A204.1 (cell line): ENCODE measurements at regions not wholly inside any gene's neighbourhood (a gene's known extent, or its start where the extent isn't known, plus 50 kb on each side); places are given as distances from the start of the nearest gene placed in this dataset.

Experiments
- FAIRE-seq: peaks from 2 replicates; lab custom pipeline; 2012; peaks lifted over from hg19 to GRCh38; lab: Jason Lieb, UNC

- no peak for FAIRE-seq
Observed at GRCh38 chr16:65494609-65495008, 372.7 kb upstream of the CDH11 start.

GRCh38 chr16:65494080-65494479 is 372.2 kb upstream of the CDH11 start:
- FAIRE-seq, result no peak

DNA sequence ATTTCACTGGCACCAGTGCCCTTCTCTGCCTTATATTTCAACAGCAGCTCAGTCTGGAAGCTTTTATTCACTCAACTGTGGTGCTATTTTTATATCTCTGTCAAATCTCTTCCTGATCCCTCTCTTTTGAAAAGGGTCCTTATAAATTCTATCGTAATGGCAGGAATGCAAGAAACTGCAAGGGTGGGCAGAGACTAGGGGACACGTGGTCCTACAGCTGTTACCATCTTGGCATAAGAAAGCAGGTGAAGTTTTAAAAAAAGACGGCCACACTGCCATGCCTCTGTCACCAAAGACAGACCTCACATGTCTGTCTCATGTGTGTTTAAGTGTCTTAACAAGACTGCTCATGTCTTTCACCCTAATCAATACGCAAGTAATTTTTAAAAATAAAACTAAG is 368.4 kb upstream of the CDH11 start:
- no peak for FAIRE-seq

DNA sequence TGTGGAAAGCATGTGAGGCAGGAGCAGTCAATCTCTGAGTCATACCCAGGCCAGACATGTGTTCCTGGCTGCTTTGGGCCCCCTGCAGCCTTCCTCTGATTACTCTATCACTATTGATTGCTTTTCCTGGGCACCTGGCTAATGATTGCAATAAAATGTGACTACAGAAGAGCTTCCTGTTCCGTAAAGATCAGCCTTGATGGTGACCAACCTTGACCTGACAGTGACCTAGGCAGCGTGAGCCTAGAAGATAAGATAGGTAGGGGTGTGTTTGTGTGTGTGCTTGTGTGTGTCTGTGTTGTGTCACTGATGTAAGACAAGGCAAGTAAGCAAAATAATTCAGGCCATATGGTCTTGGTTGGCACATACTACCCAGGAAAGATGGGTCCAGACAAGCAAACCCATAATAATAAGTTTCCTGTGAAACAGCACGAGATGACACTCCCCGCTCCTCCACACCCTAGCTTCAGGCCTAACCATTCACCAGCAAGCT is 367.7 kb upstream of the CDH11 start:
- no peak for FAIRE-seq

GRCh38 chr16:65487231-65487630 is 365.4 kb upstream of the CDH11 start:
- no peak for FAIRE-seq

- FAIRE-seq, result no peak
Observed at GRCh38 chr16:65481956-65482355, 360.1 kb upstream of the CDH11 start.

DNA sequence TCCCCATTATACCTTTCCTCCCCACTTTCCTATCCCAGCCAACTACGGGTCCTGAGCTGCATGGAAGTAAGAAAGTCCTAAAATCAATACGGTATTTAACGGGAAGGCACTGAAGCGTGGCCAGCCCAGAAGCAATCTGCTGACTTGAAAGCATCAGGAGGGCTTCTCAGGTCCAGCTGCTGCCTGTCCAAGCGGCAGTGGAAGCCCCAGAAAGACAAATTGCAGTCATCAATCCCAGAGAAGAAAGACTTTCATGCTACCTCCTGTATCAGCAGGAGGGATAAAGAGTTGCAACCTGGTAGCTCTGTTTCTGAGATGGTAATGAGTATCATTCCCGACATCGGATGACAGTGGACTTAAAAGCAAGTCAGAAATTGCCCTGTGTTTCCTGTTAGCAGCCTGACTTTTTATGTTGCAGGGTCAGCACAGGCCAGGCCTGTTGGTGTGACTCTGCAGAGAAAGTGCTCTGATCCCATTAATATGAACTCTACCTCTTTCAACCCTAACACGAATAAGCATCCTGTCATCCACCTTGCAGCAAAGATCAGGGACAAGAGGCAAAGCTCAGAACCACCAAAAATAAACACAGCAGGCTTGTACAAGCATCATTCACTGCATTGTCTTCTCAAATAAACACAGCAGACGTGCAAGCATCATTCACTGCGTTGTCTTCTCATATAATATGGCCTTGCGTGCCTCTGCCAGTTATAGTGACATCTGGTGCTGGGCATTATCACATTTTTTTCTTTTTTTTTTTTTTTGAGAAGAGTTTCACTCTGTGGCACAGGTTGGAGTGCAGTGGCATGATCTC is 358.6 kb upstream of the CDH11 start:
- no peak for FAIRE-seq

GRCh38 chr16:65476448-65476955 is 354.6 kb upstream of the CDH11 start:
- FAIRE-seq, result no peak

- FAIRE-seq, result no peak
Observed at GRCh38 chr16:65473699-65474098, 351.8 kb upstream of the CDH11 start.

GRCh38 chr16:65469116-65469515 is 347.3 kb upstream of the CDH11 start:
- FAIRE-seq, result no peak

- no peak for FAIRE-seq
Observed at GRCh38 chr16:65468133-65468532, 346.3 kb upstream of the CDH11 start.

DNA sequence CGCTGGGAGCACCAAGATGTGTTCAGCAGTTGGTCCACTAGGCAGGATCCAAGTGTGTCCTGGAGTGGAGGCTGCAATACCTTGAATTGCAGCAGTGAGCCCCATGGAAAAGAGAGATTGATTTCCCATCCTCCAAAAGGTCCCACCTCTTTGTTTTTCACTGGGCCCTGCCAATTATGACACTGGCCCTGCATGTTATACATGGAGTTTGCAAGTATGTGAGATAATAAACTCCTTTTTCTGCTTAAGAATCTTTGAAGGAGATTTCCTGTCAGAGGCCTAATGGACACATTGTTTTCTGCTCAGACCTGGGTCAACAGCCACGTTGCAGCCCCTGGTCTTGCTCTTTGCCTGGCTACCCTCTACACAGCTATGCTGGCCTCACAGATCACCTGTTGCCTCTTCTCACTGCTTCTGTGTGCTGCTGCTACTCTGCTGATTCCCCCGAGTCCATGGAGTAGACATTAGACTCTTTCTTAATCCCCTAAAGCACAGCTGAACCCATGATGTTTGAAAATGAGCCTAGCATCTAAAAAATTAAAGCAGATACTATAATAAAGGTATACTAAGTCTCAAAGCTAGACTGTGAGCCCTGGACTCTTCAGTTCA is 341.9 kb upstream of the CDH11 start:
- FAIRE-seq, result no peak

GRCh38 chr16:65457084-65457483 is 335.2 kb upstream of the CDH11 start:
- no peak for FAIRE-seq

- FAIRE-seq, result no peak
Observed at GRCh38 chr16:65455761-65456160, 333.9 kb upstream of the CDH11 start.

GRCh38 chr16:65453646-65454045 is 331.8 kb upstream of the CDH11 start:
- no peak for FAIRE-seq

DNA sequence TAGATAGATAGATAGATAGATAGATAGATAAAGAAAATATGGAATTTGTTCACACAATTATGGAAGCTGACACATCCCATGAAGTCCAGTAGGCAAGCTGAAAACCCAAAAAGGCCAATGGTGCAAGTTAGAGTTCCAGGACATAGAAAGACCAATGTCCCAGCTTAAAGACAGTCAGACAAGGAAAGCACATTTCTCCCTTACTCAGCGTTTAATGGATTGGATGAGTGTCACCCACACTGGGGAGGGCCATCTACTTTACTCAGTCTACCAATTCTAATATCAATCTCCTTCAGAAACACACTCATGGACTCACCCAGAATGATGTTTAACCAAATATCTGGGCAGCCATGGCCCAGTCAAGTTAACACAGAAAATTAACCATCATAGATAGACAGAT is 327.7 kb upstream of the CDH11 start:
- FAIRE-seq, result no peak

DNA sequence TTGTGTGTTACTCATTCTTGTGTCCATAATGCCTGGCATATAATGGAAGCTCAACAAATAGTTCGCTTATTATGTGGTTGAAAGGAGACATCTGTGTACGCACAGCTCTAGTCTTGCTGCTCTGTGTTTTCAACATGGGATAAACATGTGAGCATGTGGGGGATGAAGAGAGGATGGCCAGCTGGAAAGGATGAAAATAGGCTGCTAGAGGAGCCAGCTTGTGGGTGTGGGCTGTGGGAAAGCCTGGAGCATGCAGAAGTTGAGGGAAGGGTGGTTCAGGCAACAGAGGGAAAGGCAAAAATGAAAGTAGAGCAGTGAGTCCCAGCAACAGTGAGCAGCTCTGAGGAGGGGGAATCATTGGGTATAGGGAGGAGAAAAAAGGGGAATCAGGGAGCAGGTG is 324.6 kb upstream of the CDH11 start:
- no peak for FAIRE-seq

- no peak for FAIRE-seq
Observed at GRCh38 chr16:65445313-65446260, 323.7 kb upstream of the CDH11 start.

DNA sequence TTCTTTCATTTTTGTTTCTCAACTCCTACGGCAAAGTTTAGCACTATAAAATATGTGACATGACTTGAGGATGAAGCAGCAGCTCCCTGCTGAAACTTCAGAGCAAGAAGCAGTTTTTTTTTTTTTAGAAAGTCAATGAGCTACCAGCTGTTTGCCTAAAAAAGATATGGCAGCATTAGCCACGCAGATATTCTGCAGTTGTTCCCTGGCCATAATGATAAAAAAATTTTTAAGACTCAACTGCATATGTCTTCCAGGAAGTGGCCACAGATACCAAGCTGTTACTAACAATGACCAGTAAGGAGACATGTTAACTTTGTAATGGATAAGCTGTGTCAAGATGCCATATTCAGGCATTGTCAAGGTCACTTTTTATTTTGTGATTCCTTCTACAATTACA is 319.6 kb upstream of the CDH11 start:
- FAIRE-seq, result no peak

- no peak for FAIRE-seq
Observed at GRCh38 chr16:65429504-65430181, 307.8 kb upstream of the CDH11 start.

- no peak for FAIRE-seq
Observed at GRCh38 chr16:65426484-65426883, 304.6 kb upstream of the CDH11 start.

DNA sequence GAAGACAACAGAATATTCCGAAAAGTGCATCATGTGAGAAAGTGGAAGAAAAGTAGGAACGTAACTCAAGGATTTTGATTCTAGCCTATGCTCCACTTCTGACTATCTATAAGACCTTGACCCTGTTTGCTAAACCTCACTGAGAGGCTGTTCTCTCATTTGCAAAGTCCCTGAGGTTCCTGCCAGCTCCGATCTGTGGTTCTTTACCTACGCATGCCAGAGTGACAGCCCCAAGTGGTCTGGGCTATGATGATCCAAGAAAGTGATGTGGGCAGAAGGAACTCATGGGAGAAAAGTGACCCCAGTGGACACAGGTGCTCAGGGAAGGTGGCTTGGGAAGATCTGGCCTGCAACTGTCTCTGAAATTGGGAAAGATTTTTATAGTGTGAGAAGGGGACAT is 301.1 kb upstream of the CDH11 start:
- FAIRE-seq, result no peak
